Neural progenitor cell (in vitro differentiated cells): ENCODE measurements at regions not wholly inside any gene's neighbourhood (a gene's known extent, or its start where the extent isn't known, plus 50 kb on each side); places are given as distances from the start of the nearest gene placed in this dataset.

Experiments
- DNase-seq: peaks from one replicate; pipeline ENCODE4 v3.0.0-alpha.2; 2016; ENCODE audit warnings: low spot score
- H2AFZ ChIP-seq: fragments of 200-600 bp; sonication (generic); replicated peaks from 2 replicates; pipeline ENCODE4 v1.6.1; 2016; ENCODE audit warnings: antibody characterized with exemption
- H3F3A ChIP-seq: fragments of 200-600 bp; sonication (generic); 2 replicates; pipeline ENCODE4 v1.6.1; 2016; ENCODE audit warnings: antibody characterized with exemption, low read depth
- H3K27ac ChIP-seq: fragments of 200-600 bp; sonication (generic); 2 replicates; pipeline ENCODE4 v1.5.1; 2016; ENCODE audit warnings: mild to moderate bottlenecking
- H3K27me3 ChIP-seq: fragments of 200-600 bp; sonication (generic); 2 replicates; pipeline ENCODE4 v1.6.1; 2016; ENCODE audit warnings: mild to moderate bottlenecking, moderate library complexity
- H3K36me3 ChIP-seq: fragments of 200-600 bp; sonication (generic); 2 replicates; pipeline ENCODE4 v1.5.1; 2016
- H3K4me1 ChIP-seq: fragments of 200-600 bp; sonication (generic); 2 replicates; pipeline ENCODE4 v1.6.1; 2016; ENCODE audit warnings: mixed run types
- H3K4me2 ChIP-seq: fragments of 200-600 bp; sonication (generic); 2 replicates; pipeline ENCODE4 v1.6.1; 2016
- H3K4me3 ChIP-seq: fragments of 200-600 bp; sonication (generic); 2 replicates; pipeline ENCODE4 v1.5.1; 2016
- H3K79me2 ChIP-seq: fragments of 200-600 bp; sonication (generic); 2 replicates; pipeline ENCODE4 v1.6.1; 2016; ENCODE audit warnings: low read depth
- H3K9ac ChIP-seq: fragments of 200-600 bp; sonication (generic); 2 replicates; pipeline ENCODE4 v1.6.1; 2016
- H3K9me3 ChIP-seq: fragments of 200-600 bp; sonication (generic); 2 replicates; pipeline ENCODE4 v1.5.1; 2016; ENCODE audit warnings: low read depth
- H4K20me1 ChIP-seq: fragments of 200-600 bp; sonication (generic); 2 replicates; pipeline ENCODE4 v1.6.1; 2016; ENCODE audit warnings: low read depth
- H3K27ac Mint-ChIP-seq: 3 replicates; pipeline ENCODE4 v1.8.0; 2021; ENCODE audit warnings: mixed read lengths
- H3K27me3 Mint-ChIP-seq: 2 replicates; pipeline ENCODE4 v1.8.0; 2022; ENCODE audit warnings: low read depth, mild to moderate bottlenecking, inconsistent platforms, moderate library complexity, mixed read lengths; ENCODE audit not compliant: insufficient read depth
- H3K36me3 Mint-ChIP-seq: 3 replicates; pipeline ENCODE4 v1.8.0; 2021; ENCODE audit warnings: mixed read lengths
- H3K4me1 Mint-ChIP-seq: 3 replicates; pipeline ENCODE4 v1.8.0; 2021; ENCODE audit warnings: mixed read lengths
- H3K4me3 Mint-ChIP-seq: 3 replicates; pipeline ENCODE4 v1.8.0; 2021; ENCODE audit warnings: mild to moderate bottlenecking, moderate library complexity, mixed read lengths
- H3K9me3 Mint-ChIP-seq: 3 replicates; pipeline ENCODE4 v1.8.0; 2020; ENCODE audit warnings: mixed read lengths
- EZH2 ChIP-seq: fragments of 200-600 bp; sonication (generic); IDR thresholded peaks from 2 replicates; pipeline ENCODE4 v1.6.1; 2017; ENCODE audit warnings: antibody characterized with exemption, mild to moderate bottlenecking, moderate library complexity
- EZH2phosphoT487 ChIP-seq: fragments of 200-600 bp; sonication (generic); IDR thresholded peaks from 2 replicates; pipeline ENCODE4 v1.6.1; 2017; ENCODE audit warnings: antibody characterized with exemption
- TF ChIP-seq, protein P1 (sequence below): fragments of 200-600 bp; sonication (generic); IDR thresholded peaks from 2 replicates; pipeline ENCODE4 v1.5.1; 2017; ENCODE audit warnings: antibody characterized with exemption, mild to moderate bottlenecking

DNA sequence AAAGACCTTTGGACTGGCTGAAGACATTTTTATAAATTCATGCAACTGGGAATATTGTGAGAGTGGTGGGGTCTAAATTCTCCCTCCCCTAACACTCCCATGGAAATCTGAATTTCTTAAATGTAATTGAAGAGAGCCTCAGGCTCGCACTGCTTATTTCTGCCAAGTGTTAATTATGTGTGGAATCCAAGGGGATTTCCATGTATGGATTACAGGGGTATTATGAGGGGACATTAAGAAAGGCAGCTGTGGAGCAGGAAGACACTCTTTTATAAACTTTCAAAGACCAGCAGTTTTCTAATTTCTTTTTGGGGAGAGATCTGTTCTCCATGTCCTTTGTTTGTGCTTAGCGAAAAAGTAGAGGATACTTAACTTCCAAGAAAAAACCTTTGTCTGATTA lies 152.1 kb upstream of the TBL1XR1 start:
- Histone ChIP-seq H3K4me3 (no peak overlapping the region), H3K79me2 (no peaks in the 10 kb centered on the region), H4K20me1 (no peaks in the 10 kb centered on the region), H2AFZ (no peak overlapping the region), H3K9me3 (no peaks in the 10 kb centered on the region), H3F3A (peaks cover 22% of the 10 kb centered on the region), H3K27ac (peak overlapping the region; percentile 76), H3K9ac (no peak overlapping the region), H3K27me3 (no peaks in the 10 kb centered on the region), H3K4me2 (peak overlapping the region; percentile 36), H3K36me3 (no peaks in the 10 kb centered on the region), H3K4me1 (peaks cover 36% of the 10 kb centered on the region)
- no peak overlapping the region for H3K4me3 Mint-ChIP-seq
- DNase-seq, result peak; percentile 19
- no peaks in the 10 kb centered on the region for H3K9me3 Mint-ChIP-seq
- H3K27ac Mint-ChIP-seq, result peak overlapping the region; percentile 36
- no peaks in the 10 kb centered on the region for H3K36me3 Mint-ChIP-seq
- TF ChIP-seq EZH2phosphoT487 (no peak), EZH2 (no peak)
- TF ChIP-seq, protein P1, sequence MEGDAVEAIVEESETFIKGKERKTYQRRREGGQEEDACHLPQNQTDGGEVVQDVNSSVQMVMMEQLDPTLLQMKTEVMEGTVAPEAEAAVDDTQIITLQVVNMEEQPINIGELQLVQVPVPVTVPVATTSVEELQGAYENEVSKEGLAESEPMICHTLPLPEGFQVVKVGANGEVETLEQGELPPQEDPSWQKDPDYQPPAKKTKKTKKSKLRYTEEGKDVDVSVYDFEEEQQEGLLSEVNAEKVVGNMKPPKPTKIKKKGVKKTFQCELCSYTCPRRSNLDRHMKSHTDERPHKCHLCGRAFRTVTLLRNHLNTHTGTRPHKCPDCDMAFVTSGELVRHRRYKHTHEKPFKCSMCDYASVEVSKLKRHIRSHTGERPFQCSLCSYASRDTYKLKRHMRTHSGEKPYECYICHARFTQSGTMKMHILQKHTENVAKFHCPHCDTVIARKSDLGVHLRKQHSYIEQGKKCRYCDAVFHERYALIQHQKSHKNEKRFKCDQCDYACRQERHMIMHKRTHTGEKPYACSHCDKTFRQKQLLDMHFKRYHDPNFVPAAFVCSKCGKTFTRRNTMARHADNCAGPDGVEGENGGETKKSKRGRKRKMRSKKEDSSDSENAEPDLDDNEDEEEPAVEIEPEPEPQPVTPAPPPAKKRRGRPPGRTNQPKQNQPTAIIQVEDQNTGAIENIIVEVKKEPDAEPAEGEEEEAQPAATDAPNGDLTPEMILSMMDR, result no peak
- H3K27me3 Mint-ChIP-seq, result no peaks in the 10 kb centered on the region
- H3K4me1 Mint-ChIP-seq, result peaks cover 32% of the 10 kb centered on the region

DNA sequence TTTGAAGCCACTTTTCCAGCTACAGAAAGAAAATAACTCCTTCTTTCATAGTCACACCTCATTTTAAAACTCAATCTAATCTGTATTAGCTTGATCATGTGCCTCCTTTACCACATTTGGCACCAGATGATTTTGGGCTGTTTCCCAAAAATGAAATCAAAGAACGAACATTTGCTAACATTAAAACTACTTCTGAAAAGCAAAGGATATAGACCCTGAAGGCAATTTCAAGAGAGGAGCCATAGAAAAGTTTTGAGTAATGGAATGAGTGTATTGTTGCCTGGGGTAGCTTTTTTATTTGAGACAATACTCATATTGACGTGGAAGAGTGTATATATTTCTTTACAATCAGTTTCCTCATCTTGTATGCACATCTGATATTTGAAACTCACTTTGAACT lies 152.8 kb upstream of the TBL1XR1 start:
- Histone ChIP-seq H3K9ac (no peak overlapping the region), H4K20me1 (no peaks in the 10 kb centered on the region), H3K79me2 (no peaks in the 10 kb centered on the region), H3K9me3 (no peaks in the 10 kb centered on the region), H3F3A (peaks cover 14% of the 10 kb centered on the region), H3K4me3 (no peak overlapping the region), H3K27ac (peak overlapping the region; percentile 76), H3K36me3 (no peaks in the 10 kb centered on the region), H2AFZ (no peak overlapping the region), H3K4me1 (peaks cover 29% of the 10 kb centered on the region), H3K4me2 (peak overlapping the region; percentile 36), H3K27me3 (no peaks in the 10 kb centered on the region)
- Mint-ChIP-seq H3K36me3 (no peaks in the 10 kb centered on the region), H3K4me3 (no peak overlapping the region), H3K27ac (no peak overlapping the region), H3K9me3 (peaks cover 4% of the 10 kb centered on the region), H3K27me3 (no peaks in the 10 kb centered on the region), H3K4me1 (peaks cover 26% of the 10 kb centered on the region)
- DNase-seq, result no peak
- TF ChIP-seq, protein P1, result no peak
- no peak for TF ChIP-seq EZH2phosphoT487

GRCh38 chr3:177351206-177351605 lies 153.9 kb upstream of the TBL1XR1 start:
- no peaks in the 10 kb centered on the region for H3K27me3 Mint-ChIP-seq
- Histone ChIP-seq H3K36me3 (no peaks in the 10 kb centered on the region), H3K9me3 (no peaks in the 10 kb centered on the region), H4K20me1 (no peaks in the 10 kb centered on the region), H3K9ac (no peak overlapping the region), H3K79me2 (no peaks in the 10 kb centered on the region), H3K4me3 (no peak overlapping the region), H3K4me2 (no peak overlapping the region), H3K27ac (no peak overlapping the region), H3K27me3 (no peaks in the 10 kb centered on the region), H3F3A (peaks cover 12% of the 10 kb centered on the region), H3K4me1 (peaks cover 20% of the 10 kb centered on the region), H2AFZ (no peak overlapping the region)
- no peak for DNase-seq
- H3K27ac Mint-ChIP-seq, result no peak overlapping the region
- peaks cover 20% of the 10 kb centered on the region for H3K4me1 Mint-ChIP-seq
- TF ChIP-seq, protein P1, result no peak
- TF ChIP-seq EZH2 (no peak), EZH2phosphoT487 (no peak)
- peaks cover 4% of the 10 kb centered on the region for H3K9me3 Mint-ChIP-seq
- H3K36me3 Mint-ChIP-seq, result no peaks in the 10 kb centered on the region
- no peak overlapping the region for H3K4me3 Mint-ChIP-seq
